VCaP (cell line): ENCODE measurements at regions not wholly inside any gene's neighbourhood (a gene's known extent, or its start where the extent isn't known, plus 50 kb on each side); places are given as distances from the start of the nearest gene placed in this dataset.
"Not testable (repeated sequence)": the region's sequence is repeated elsewhere in the genome, so short reads cannot be mapped to it uniquely, and the experiment has no call there.

Source experiments
- H3K27ac ChIP-seq: fragments of 450-650 bp; 2 replicates; pipeline ENCODE4 v1.5.1; 2017
- TF ChIP-seq, protein P1 (sequence below): fragments of 450-650 bp; conservative IDR thresholded peaks from 2 replicates; pipeline ENCODE4 v1.5.1; 2017; ENCODE audit warnings: mild to moderate bottlenecking, moderate library complexity

DNA sequence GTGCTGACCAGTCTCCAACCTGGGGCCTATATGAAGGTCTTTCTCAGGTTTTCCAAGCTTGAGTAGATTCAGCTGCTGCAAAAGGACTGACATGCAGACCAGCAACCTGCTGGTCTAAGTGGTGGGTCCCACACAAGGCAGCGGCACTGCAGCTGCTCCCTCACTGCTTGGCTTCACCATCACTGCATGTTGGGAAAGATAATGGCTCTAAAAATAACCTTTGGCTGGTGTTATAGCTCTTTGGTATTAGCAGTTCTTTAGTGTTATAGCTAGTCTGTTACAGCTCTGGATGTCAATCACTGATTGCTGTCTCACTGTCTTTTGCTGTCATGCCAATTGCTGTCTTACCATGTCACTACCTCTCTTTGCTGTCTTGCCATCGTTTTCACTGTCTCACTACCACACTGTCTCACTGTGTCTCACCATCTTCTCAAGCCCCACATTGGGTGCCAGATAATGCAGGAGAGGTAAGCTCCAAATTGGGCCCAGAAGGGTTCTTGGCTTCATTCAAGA is 726.4 kb downstream of the TENT5A start:
- TF ChIP-seq, protein P1, sequence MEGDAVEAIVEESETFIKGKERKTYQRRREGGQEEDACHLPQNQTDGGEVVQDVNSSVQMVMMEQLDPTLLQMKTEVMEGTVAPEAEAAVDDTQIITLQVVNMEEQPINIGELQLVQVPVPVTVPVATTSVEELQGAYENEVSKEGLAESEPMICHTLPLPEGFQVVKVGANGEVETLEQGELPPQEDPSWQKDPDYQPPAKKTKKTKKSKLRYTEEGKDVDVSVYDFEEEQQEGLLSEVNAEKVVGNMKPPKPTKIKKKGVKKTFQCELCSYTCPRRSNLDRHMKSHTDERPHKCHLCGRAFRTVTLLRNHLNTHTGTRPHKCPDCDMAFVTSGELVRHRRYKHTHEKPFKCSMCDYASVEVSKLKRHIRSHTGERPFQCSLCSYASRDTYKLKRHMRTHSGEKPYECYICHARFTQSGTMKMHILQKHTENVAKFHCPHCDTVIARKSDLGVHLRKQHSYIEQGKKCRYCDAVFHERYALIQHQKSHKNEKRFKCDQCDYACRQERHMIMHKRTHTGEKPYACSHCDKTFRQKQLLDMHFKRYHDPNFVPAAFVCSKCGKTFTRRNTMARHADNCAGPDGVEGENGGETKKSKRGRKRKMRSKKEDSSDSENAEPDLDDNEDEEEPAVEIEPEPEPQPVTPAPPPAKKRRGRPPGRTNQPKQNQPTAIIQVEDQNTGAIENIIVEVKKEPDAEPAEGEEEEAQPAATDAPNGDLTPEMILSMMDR, result no peak
- no peak overlapping the region for H3K27ac ChIP-seq

DNA sequence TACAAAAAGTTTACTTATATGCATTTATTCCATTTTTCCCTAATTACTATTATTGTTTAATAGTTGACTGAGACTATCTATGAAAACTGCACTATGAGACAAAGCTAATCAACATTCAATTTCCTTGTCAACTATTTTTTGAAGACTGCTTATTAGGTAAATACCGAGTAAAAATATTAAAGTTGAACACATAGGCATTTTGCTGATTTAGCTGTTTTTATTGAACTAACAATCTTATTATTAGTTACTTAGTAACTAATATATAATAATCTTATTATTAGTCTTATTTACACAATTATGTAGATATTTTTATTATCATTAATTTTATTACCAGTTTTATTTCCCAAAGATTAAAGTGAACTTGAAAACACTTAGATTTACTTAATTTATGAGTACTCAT is 728.8 kb downstream of the TENT5A start:
- TF ChIP-seq, protein P1, result no peak

DNA sequence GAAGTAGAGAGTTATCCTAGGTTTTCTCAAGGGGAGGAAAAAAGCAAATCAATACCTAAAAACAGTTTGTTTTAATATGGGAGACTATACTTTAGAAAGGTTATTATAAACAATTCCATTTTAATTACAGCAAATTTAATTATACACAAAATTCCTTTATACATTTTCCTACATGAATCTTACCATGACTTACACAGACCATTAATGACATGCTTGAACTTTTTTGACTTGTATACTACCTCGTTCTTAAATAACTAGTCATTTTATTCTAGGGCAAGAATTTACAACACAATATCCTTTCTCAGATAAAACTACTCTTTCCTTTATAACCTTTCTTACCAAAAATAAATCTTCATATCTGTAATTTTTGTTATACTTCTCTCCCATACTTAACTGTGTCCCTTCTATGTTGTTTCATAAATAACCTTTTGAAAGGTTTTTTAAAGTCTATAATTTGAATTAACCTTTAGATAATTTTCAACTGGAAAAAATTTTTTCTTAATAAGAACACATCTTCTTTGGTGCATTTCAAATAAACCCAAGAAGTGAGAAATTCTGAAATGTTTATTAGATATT is 729.4 kb downstream of the TENT5A start:
- no peak overlapping the region for H3K27ac ChIP-seq
- TF ChIP-seq, protein P1, result no peak

More for the DNA sequence above, 728.8 kb downstream of the TENT5A start:
- no peak overlapping the region for H3K27ac ChIP-seq

DNA sequence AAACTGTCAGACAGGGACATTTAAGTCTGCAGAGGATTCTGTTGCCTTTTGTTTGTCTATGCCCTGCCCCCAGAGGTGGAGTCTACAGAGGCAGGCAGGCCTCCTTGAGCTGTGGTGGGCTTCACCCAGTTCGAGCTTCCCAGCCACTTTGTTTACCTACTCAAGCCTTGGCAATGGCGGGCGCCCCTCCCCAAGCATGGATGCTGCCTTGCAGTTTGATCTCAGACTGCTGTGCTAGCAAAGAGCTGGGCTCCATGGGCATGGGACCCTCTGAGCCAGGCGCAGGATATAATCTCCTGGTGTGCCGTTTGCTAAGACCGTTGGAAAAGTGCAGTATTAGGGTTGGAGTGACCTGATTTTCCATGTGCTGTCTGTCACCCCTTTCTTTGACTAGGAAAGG is 734.9 kb downstream of the TENT5A start:
- H3K27ac ChIP-seq, result not testable (repeated sequence)

DNA sequence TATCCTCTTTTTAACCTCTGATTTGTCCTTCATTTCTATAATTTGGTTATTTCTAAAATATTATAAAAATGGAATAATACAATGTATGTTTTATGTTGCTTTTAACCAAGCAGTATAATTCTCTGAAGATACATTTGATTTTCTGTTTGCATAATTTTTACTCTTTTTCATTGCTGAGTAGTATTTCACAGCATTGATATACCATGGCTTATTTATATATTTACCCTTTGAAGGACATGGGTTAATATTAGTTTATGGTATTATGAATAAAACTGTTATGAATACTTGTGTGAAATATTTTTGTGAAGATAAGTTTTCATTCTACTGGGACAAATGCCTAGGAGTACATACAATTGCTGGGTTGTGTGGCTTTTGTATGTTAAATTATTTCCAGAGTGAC is 748.6 kb downstream of the TENT5A start:
- no peak overlapping the region for H3K27ac ChIP-seq
- TF ChIP-seq, protein P1, result no peak

DNA sequence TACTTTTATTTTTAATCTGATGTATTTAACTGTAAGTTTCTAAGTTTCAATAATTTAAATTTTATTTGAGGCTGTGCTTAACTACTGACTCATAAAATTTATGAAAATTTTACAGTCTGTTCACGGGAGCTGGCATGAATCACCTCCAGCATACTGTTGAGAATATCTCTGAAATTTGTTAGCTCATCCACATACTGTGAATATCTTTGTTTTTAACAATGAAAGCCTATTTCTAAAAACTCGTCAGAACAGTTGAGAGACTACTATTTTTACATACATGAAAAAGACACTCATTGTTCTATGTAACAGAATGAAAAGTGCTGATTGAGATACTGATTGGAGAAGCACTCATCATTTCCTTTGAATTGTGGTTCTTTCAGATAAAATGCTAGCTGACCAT is 749.3 kb downstream of the TENT5A start:
- H3K27ac ChIP-seq, result no peak overlapping the region
- TF ChIP-seq, protein P1, result no peak

DNA sequence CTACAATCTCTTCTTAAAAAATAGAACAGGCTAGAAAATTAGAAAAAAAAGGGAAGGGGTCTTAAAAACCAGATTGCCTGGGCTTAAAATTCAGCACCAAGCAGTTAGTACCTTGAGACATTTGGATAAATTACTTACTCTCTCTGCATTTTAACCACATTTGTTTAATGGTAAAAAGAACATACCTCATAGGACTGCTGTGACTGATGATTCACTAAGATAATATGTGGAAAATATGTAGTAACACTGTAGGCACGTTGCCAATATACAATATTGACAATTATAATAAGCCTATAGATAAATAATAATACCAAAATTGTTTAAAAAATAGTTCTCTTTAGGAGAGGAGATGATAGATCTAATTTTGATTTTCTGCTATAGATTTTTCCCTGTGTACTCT is 750.4 kb downstream of the TENT5A start:
- no peak overlapping the region for H3K27ac ChIP-seq
- TF ChIP-seq, protein P1, result no peak

DNA sequence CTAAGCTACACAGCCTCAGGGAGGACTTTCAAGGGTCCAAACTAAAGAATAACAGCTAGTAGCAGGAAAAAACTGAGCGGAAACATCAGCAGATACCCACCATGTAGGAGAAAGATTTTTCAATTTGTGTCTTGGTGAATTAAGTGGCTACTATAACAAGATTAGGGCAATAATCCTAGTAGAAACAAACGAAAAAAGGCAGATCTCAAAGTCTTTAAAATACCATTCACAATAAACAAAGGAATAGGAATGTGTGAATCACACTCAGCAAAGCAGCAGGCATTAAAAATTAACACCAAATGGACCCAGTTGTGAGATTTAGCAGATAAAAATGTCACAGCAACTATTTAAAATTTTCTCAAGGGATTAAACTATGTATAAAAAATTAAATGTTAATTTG is 761.2 kb downstream of the TENT5A start:
- no peak overlapping the region for H3K27ac ChIP-seq
- TF ChIP-seq, protein P1, result no peak
